K562 (cell line): ENCODE measurements at regions not wholly inside any gene's neighbourhood (a gene's known extent, or its start where the extent isn't known, plus 50 kb on each side); places are given as distances from the start of the nearest gene placed in this dataset.

Experiments
- ATAC-seq: fragments of 200-7000 bp; cut with Tn5 transposase; 3 replicates; pipeline ENCODE4 v1.9.1; 2020; ENCODE audit warnings: moderate library complexity
- BruUV-seq: library from RNA; stranded (reverse); fragments of 400-500 nt; replicated peaks from 2 replicates; lab custom pipeline; 2021; lab: Mats Ljungman, UMichigan
- CTCF ChIA-PET: fragments of 300-600 bp; formaldehyde crosslinking; extraction: SDS; loops from one replicate; lab custom pipeline; 2021; ENCODE audit warnings: low intra/inter-chr PET ratio; lab: Yijun Ruan, JAX
- POLR2A ChIA-PET: fragments of 300-600, 350-650 bp; sonication (Branson Sonifier 250); formaldehyde crosslinking; extraction: SDS; loops from one replicate; lab custom pipeline; 2021; ENCODE audit warnings: antibody characterized with exemption, inconsistent platforms; lab: Yijun Ruan, JAX
- DNase-seq, 4 experiments: peaks; one replicate each; pipeline versions ENCODE4 v3.0.0 to v3.0.0-alpha.2; 2011 to 2018; ENCODE audit warnings: low spot score in 3 of 4, mixed read lengths in 3 of 4; ENCODE audit errors: extremely low read depth in 1 of 4
- FAIRE-seq: peaks from 2 replicates; lab custom pipeline; 2011; peaks lifted over from hg19 to GRCh38; lab: Jason Lieb, UNC
- H2AFZ ChIP-seq: 2 replicates; pipeline ENCODE4 v1.6.0; 2011; ENCODE audit warnings: low read depth, low read length, control low read depth, inconsistent platforms
- H3K27ac ChIP-seq: fragments of 200-600 bp; 3 replicates; pipeline ENCODE4 v1.8.0; 2011; ENCODE audit warnings: low read depth, mild to moderate bottlenecking, control low read depth, inconsistent platforms, low read length, moderate library complexity, mixed read lengths; ENCODE audit errors: extremely low read depth
- H3K27me3 ChIP-seq, 2 experiments: fragments of 300-600 bp in 1 of 2; 2 replicates in 1 of 2; 3 replicates in 1 of 2; pipeline versions ENCODE4 v1.6.0 to v1.8.0; 2011; ENCODE audit warnings: inconsistent platforms in 2 of 2, low read length in 2 of 2, mild to moderate bottlenecking in 1 of 2, mixed read lengths in 1 of 2, moderate library complexity in 1 of 2; ENCODE audit not compliant: control insufficient read depth in 2 of 2, insufficient read depth in 2 of 2
- H3K36me3 ChIP-seq: fragments of 300-600 bp; 3 replicates; pipeline ENCODE4 v1.8.0; 2011; ENCODE audit warnings: mild to moderate bottlenecking, low read length, inconsistent platforms; ENCODE audit not compliant: control insufficient read depth, insufficient read depth
- H3K4me1 ChIP-seq, 2 experiments: fragments of 200-600 bp in 1 of 2; replicated peaks in 1 of 2; 2 replicates in 1 of 2; 3 replicates in 1 of 2; pipeline versions ENCODE4 v1.5.1 to v1.8.0; 2011; ENCODE audit warnings: inconsistent platforms in 2 of 2, low read length in 2 of 2, mild to moderate bottlenecking in 1 of 2, mixed read lengths in 1 of 2, moderate library complexity in 1 of 2; ENCODE audit not compliant: control insufficient read depth in 2 of 2, insufficient read depth in 2 of 2
- H3K4me2 ChIP-seq: 2 replicates; pipeline ENCODE4 v1.6.1; 2011; ENCODE audit warnings: low read length, control low read depth, inconsistent platforms, mixed read lengths; ENCODE audit not compliant: insufficient read depth
- H3K4me3 ChIP-seq: fragments of 200-600 bp; sonication (generic), shearing (Covaris generic); 2 replicates; pipeline ENCODE4 v1.5.1; 2016; ENCODE audit warnings: control low read depth, inconsistent platforms
- H3K79me2 ChIP-seq: fragments of 200-600 bp; 3 replicates; pipeline ENCODE4 v1.8.0; 2011; ENCODE audit warnings: low read length, inconsistent platforms; ENCODE audit not compliant: control insufficient read depth, insufficient read depth
- H3K9ac ChIP-seq, 2 experiments: 2 replicates each; pipeline versions ENCODE4 v1.6.0 to v1.6.1; 2011; ENCODE audit warnings: low read depth in 2 of 2, low read length in 2 of 2, control low read depth in 1 of 2, inconsistent platforms in 1 of 2, mild to moderate bottlenecking in 1 of 2, mixed read lengths in 1 of 2; ENCODE audit not compliant: insufficient read depth in 1 of 2
- H3K9me1 ChIP-seq: one replicate; pipeline ENCODE4 v1.6.0; 2011; ENCODE audit warnings: inconsistent platforms, mild to moderate bottlenecking, low read length, moderate library complexity; ENCODE audit not compliant: control insufficient read depth, insufficient read depth
- H3K9me3 ChIP-seq: replicated peaks from 2 replicates; pipeline ENCODE4 v1.5.1; 2011; ENCODE audit warnings: low read depth, low read length, inconsistent platforms; ENCODE audit not compliant: control insufficient read depth, insufficient read depth
- H4K20me1 ChIP-seq: replicated peaks from 2 replicates; pipeline ENCODE4 v1.6.1; 2011; ENCODE audit warnings: low read length, inconsistent platforms, mixed read lengths; ENCODE audit not compliant: control insufficient read depth, insufficient read depth
- ARNT ChIP-seq, 2 experiments: fragments of 450-650 bp; IDR thresholded peaks; 2 replicates each; pipeline ENCODE4 v1.6.1; 2016; ENCODE audit warnings: mild to moderate bottlenecking in 1 of 2
- BRF1 ChIP-seq: IDR thresholded peaks from 3 replicates; pipeline ENCODE4 v1.6.1; 2011; ENCODE audit warnings: borderline replicate concordance, mild to moderate bottlenecking; ENCODE audit not compliant: insufficient read length; ENCODE audit errors: extremely low read depth
- CBFA2T2 ChIP-seq: fragments of 450-650 bp; conservative IDR thresholded peaks from 2 replicates; pipeline ENCODE4 v1.6.1; 2017; ENCODE audit warnings: mild to moderate bottlenecking
- CBFA2T3 ChIP-seq: fragments of 450-650 bp; IDR thresholded peaks from 2 replicates; pipeline ENCODE4 v1.6.1; 2017
- FOXA3 ChIP-seq, 2 experiments: fragments of 450-650 bp in 1 of 2; sonication (generic) in 1 of 2; formaldehyde crosslinking; IDR thresholded peaks in 1 of 2; conservative IDR thresholded peaks in 1 of 2; 2 replicates each; pipeline versions ENCODE4 v1.4.0 to v1.8.0; 2020 to 2022; ENCODE audit warnings: mild to moderate bottlenecking in 2 of 2, missing genetic modification reagents in 1 of 2
- GATA2 ChIP-seq: sonication (generic); formaldehyde crosslinking; IDR thresholded peaks from 2 replicates; pipeline ENCODE4 v1.4.0; 2020; ENCODE audit warnings: mild to moderate bottlenecking, missing genetic modification reagents
- GTF2E2 ChIP-seq: fragments of 200-800 bp; sonication (Bioruptor generic); IDR thresholded peaks from 2 replicates; pipeline ENCODE4 v1.6.1; 2016; ENCODE audit warnings: missing genetic modification characterization, missing compliant biosample characterization
- NELFE ChIP-seq: IDR thresholded peaks from 2 replicates; pipeline ENCODE4 v1.6.1; 2011; ENCODE audit warnings: mild to moderate bottlenecking; ENCODE audit not compliant: insufficient read depth, insufficient read length
- RBM15 ChIP-seq: fragments of 200-400 bp; formaldehyde crosslinking; IDR thresholded peaks from 2 replicates; pipeline ENCODE4 v1.6.1; 2018; ENCODE audit warnings: mild to moderate bottlenecking, low read length, moderate library complexity; ENCODE audit not compliant: insufficient read depth
- RBM25 ChIP-seq: fragments of 200-400 bp; formaldehyde crosslinking; IDR thresholded peaks from 2 replicates; pipeline ENCODE4 v1.6.1; 2018; ENCODE audit warnings: low read length, low read depth, moderate library complexity; ENCODE audit not compliant: severe bottlenecking
- ZKSCAN3 ChIP-seq: fragments of 250-450 bp; sonication (Bioruptor Pico); IDR thresholded peaks from 2 replicates; pipeline ENCODE4 v1.4.0; 2020
- ZNF561 ChIP-seq: fragments of 450-650 bp; formaldehyde crosslinking; conservative IDR thresholded peaks from 2 replicates; pipeline ENCODE4 v1.4.0; 2020; ENCODE audit warnings: mild to moderate bottlenecking, moderate library complexity
- in situ Hi-C: fragments of 300-500 bp; cut with MboI; formaldehyde crosslinking; loops from 4 replicates; pipeline ENCODE4 v1.15.0; 2018; ENCODE audit warnings: inconsistent platforms, mixed read lengths
- intact Hi-C: fragments of 100-400 bp; cut with micrococcal nuclease; formaldehyde crosslinking; loops from 2 replicates; pipeline ENCODE4 v1.14.2; 2022
- TF ChIP-seq, protein P1 (sequence below): fragments of 150-350 bp; IDR thresholded peaks from 2 replicates; pipeline ENCODE4 v1.6.1; 2014; ENCODE audit warnings: low read depth, mild to moderate bottlenecking, low read length, borderline replicate concordance

DNA sequence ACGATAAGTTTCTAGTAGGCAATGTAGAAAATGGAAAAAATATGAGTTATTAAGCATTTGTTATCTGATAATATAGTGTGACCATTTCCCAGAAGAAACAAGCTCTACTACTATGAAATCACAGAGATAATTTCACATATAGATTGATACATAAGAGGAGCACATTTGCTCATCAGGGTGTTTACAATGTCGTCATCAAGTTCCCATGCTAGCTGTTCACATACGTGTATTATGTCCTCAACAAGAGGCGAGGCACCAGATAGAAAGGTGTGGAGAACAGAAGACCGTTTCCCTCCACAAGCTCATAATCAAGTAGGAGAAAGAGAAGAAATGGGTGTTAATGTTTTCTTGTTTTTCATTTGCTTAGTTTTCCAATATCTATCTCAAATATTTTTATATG lies 326.1 kb upstream of the ARID1B start (continued):
- TF ChIP-seq GTF2E2 (no peak), CBFA2T2 (no peak), RBM15 (no peak), ZKSCAN3 (CRISPR knock-in tag) (no peak), GATA2 (CRISPR knock-in tag) (no peak)

DNA sequence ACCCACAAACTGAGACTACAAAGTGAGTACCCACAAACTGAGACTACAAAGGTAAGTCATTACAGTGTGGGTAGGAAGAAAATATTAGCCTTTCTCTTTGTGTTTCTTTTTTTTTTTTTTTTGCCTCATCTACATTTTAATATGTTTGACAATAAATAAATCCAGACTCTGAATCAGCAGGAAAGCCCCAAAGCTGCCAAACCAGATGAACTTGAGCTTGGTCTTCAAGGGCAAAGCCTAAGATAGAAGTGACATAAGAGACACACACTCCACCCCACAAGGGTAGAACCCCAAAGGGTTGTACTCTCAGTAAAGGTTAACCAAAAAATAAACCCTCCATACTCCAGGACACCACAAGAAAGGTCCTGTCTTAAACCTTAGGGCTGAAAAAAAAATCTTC lies 326.8 kb upstream of the ARID1B start:
- DNase-seq, result no peak
- Histone ChIP-seq H3K4me1 (no peaks in the 10 kb centered on the region), H3K27ac (no peak overlapping the region), H3K27me3 (no peaks in the 10 kb centered on the region), H3K9ac (no peak overlapping the region), H2AFZ (no peak overlapping the region), H4K20me1 (no peaks in the 10 kb centered on the region), H3K4me3 (no peak overlapping the region), H3K36me3 (no peaks in the 10 kb centered on the region), H3K4me2 (no peak overlapping the region), H3K79me2 (no peaks in the 10 kb centered on the region), H3K9me3 (no peaks in the 10 kb centered on the region), H3K9me1 (no peaks in the 10 kb centered on the region)
- CTCF ChIA-PET, result no interaction called here
- POLR2A ChIA-PET, result interaction anchor here (0.5 kb wide), 1 partner anchor 34 kb away, joined by 3 read pairs; no protein-coding TSS in a partner anchor
- intact Hi-C loops (no loop called here), in situ Hi-C loops (no loop called here)
- TF ChIP-seq ARNT (IDR thresholded peaks at IDR 0.05), result no peak
- TF ChIP-seq, protein P1, sequence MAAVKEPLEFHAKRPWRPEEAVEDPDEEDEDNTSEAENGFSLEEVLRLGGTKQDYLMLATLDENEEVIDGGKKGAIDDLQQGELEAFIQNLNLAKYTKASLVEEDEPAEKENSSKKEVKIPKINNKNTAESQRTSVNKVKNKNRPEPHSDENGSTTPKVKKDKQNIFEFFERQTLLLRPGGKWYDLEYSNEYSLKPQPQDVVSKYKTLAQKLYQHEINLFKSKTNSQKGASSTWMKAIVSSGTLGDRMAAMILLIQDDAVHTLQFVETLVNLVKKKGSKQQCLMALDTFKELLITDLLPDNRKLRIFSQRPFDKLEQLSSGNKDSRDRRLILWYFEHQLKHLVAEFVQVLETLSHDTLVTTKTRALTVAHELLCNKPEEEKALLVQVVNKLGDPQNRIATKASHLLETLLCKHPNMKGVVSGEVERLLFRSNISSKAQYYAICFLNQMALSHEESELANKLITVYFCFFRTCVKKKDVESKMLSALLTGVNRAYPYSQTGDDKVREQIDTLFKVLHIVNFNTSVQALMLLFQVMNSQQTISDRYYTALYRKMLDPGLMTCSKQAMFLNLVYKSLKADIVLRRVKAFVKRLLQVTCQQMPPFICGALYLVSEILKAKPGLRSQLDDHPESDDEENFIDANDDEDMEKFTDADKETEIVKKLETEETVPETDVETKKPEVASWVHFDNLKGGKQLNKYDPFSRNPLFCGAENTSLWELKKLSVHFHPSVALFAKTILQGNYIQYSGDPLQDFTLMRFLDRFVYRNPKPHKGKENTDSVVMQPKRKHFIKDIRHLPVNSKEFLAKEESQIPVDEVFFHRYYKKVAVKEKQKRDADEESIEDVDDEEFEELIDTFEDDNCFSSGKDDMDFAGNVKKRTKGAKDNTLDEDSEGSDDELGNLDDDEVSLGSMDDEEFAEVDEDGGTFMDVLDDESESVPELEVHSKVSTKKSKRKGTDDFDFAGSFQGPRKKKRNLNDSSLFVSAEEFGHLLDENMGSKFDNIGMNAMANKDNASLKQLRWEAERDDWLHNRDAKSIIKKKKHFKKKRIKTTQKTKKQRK, result no peak
- TF ChIP-seq FOXA3 (CRISPR knock-in tag; conservative IDR thresholded peaks at IDR 0.05 in 1 of 2, IDR thresholded peaks at IDR 0.05 in 1 of 2), result no peak
- no peak for TF ChIP-seq CBFA2T3
- TF ChIP-seq NELFE, result no peak
- no peak for TF ChIP-seq ZNF561 (CRISPR knock-in tag)
- no peak for TF ChIP-seq BRF1
- TF ChIP-seq RBM25, result no peak
- FAIRE-seq, result no peak
- BruUV-seq, result no TSS peak
- no peak for ATAC-seq
